GM19043 (cell line): ENCODE measurements at regions not wholly inside any gene's neighbourhood (a gene's known extent, or its start where the extent isn't known, plus 50 kb on each side); places are given as distances from the start of the nearest gene placed in this dataset.

ENCODE experiments used
- ATAC-seq: cut with Tn5 transposase; IDR thresholded peaks from one replicate; pipeline ENCODE4 v1.9.1; 2021; ENCODE audit warnings: low read depth; ENCODE audit not compliant: unreplicated experiment

GRCh38 chr4:152100379-152101201, 339.8 kb upstream of the GATB start:
- peak; percentile 51 for ATAC-seq

DNA sequence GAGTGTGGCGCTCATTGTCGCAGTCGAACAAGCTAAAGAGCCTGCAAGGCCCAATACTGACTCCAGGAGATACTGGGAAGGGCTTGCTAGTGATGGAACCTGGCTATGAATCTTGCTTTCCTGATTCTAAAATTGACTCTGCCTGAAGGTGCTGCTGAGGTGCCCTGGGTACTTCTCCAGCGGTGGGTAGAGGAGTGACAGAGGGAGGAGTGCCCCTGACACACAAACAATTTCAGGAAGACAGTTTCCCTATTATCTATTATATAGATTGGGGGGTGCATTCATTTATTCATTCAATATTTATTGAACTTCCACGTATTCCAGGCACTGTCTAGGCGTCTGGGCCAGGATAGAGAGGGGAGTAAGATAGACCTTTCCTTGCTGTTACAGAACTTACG, 339.2 kb upstream of the GATB start:
- no peak for ATAC-seq

- no peak for ATAC-seq
These were observed 338.7 kb upstream of the GATB start for GRCh38 chr4:152099555-152099954.

- ATAC-seq, result no peak
These were observed 338.2 kb upstream of the GATB start for GRCh38 chr4:152099061-152099425.

DNA sequence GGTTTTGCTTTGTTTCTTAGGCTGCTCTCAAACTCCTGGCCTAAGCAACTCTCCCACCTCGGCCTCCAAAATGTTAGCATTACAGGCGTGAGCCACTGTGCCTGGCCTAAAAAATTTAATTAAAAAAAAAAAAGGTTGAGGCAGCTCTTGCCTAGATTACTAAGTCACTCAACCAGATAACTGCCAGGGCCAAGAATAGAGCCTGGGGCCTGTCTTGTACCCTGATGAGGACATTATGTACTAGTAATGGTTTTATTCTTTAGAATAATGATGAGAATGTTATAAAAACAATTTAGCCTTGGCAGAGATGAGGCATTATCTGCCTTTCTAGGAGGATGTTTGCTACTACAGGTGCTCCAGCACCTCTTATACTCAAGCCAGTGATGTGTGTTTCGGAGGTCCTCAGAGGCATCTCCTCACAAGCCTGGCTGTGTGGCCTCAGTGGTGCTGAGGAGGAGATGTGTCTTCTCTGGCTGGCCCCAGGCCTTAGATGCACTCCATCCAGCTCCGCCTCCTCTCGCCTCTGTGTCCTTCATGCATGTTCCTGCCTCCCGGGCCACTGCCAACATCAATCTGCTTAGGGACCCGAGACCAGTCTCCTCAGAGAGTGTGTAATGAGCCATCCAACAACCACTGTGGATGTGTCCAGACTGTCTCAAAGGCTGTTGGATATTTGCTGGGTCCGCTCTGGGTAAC, 337.7 kb upstream of the GATB start:
- no peak for ATAC-seq

- no peak for ATAC-seq
These were observed 336.6 kb upstream of the GATB start for GRCh38 chr4:152097371-152097770.

GRCh38 chr4:152095701-152096070, 334.9 kb upstream of the GATB start:
- no peak for ATAC-seq

GRCh38 chr4:152094970-152095700, 334.3 kb upstream of the GATB start:
- no peak for ATAC-seq

DNA sequence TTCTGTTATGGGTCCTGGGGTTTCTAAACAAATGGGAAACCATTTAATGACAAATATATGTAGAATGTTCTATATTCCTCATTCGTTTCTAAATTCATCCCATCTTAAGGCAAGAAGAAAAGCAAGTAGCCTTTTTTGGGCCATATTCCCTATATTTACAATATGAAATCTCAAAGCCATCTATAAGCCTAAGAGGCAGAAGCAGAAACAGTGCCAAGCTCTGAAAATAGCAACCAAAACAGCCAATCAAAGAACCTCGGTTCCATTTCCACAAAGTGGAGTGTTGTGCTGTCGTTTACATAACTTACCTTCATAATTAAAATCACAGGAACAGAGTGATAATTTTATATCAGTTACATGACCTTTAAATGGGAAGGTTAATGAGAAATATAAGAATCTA, 330.6 kb upstream of the GATB start:
- no peak for ATAC-seq

GRCh38 chr4:152090543-152090942, 329.7 kb upstream of the GATB start:
- ATAC-seq, result no peak

DNA sequence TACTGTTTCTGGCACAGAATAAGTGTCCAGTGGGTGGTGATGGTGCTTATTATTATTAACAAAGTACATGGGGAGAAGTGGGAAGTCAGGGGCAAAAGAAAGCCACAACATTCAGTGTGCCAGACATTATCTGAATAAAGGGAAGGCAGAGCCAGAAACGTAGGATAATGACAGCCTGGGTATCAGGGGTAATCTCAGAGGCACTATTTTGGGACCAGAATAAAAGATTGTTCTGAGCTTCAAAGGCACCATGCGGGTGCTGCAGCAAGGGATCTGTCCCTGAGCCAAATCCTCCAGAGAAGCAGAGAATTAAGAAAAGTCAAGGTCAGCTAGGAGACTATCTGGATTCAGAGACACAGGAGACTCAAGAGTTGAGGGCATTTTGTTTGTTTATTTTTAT, 328.8 kb upstream of the GATB start:
- no peak for ATAC-seq

DNA sequence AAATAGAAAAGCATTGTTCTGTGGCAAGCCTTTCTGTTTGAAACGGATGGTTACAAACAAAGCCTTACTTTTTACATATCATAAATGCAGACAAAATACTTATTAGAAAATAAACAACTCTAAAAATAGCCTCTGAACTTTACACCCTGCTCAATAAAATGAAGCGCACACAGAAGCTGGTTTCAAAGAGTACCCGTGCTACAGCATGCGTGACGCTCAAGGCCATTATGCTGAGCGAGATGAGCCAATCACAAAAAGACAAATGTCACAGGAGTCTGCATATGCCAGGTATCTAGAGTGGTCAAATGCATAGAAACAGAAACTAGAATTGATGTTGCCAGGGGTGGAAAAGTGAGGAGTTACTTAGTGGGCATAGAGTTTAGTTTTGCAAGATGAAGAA, 326.5 kb upstream of the GATB start:
- no peak for ATAC-seq

DNA sequence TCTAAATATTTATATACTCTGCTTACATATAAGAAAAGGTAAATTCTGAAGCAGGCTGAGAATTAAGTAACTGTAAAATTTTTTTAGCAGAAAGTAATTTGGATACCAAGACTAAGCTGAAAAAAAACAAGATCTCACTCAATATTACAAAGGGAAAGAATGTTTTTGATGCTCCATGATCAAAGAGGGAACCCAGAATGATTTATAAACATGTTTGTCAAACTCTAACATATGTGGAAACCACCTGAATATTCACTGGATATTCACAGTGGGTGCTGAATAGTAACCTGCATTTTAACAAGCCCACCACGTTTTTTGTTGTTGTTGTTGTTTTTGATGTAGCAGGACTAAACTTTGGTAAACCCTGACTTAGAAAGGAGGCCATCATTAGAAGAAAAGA, 324.9 kb upstream of the GATB start:
- ATAC-seq, result no peak

DNA sequence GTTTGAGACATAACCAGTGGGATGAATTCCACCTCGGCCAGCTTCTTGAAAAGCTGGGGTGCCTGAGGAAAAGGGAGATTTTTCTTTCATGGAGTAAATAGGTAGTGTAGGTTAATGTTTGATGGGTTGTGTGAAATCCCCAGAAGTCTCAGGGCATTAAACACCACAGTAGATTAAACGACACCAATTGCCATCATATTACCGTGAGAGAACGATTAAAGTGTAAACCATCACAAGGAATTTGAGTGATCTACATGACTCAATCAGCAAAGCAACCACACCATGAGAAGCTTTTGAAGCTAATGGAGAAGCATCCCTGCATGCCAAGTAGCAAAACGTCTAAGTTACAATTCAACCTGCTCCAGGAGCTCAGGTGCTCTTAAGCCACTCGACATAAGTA, 322.5 kb upstream of the GATB start:
- ATAC-seq, result no peak

DNA sequence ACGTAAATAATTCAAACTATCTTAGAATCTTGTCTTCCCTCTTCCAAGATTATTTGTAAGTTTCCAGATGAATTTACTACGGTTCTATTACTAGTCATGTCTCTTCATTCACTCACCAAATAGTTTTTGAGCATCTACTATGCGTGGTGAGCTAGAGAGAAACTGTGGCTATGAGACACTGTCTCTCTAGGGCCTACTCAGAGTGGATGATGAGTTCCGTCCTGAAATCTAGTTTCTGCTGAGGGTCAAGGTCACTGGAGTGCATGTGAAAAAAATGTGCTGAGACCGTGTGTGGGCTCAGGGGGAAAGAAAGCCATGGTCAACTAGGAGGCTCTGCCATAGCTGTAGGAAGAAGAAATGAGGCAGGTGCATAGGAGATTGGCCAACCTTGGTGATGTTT, 320.2 kb upstream of the GATB start:
- peak; percentile 49 for ATAC-seq

DNA sequence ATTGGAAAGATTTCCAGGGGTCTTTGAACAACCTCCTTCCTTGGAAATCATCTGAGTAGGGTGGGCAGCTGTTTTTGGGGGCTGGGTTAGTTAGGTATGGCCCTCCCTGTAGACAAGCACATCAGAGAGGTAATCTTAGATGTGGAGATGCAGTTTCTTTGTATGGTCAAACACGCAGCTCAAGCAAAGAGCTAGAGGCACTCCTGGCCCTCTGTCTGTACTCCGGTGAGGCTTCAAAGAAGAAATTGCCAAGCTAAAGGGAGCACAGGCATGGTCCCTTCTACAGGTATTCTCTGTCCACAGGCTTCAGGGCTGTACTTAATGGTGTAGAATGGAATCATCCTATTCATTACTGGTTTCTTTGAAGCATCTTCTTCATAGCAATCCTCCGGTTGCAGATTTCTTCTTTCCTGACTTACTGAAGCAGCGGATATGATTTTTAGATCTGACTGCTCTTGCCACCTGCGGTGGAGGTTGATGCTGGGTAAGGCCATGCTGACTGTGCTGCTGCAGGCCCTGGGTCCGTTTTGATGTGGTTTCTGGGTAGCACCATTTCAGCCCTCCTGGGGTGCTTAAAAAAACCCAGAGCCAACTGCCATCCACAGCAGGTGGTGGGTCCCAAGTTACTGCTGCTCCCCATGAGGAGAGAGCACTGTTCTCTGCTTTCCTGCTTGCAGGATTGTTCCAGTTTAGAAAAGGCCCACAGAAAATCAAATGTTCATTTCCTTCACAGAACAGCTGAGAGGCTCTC, 318.9 kb upstream of the GATB start:
- no peak for ATAC-seq

GRCh38 chr4:152079079-152079478, 318.3 kb upstream of the GATB start:
- no peak for ATAC-seq

DNA sequence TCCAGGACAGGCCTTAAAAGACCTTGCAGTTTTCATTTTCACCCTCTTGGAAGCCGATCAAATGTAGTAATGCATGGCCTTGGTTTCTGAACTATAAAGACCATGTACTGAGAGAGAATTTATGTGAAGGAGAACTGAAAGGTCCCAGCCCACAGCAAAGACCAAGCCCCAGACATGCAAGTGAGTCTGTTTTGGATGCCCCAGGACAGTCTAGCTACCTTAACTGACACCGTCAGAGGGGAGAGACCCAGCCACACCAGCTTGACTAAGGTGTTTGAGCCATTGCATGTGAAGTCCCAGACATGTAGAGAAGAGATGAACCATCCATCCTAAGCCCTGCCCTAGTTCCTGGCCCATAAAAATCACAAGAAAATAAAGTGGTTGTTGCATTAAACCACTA, 316.8 kb upstream of the GATB start:
- no peak for ATAC-seq

- no peak for ATAC-seq
These were observed 314.6 kb upstream of the GATB start for GRCh38 chr4:152075253-152075928.

- no peak for ATAC-seq
These were observed 313.8 kb upstream of the GATB start for GRCh38 chr4:152074573-152074972.

GRCh38 chr4:152074088-152074437, 313.3 kb upstream of the GATB start:
- ATAC-seq, result no peak
